ENCODE measurements at regions not wholly inside any gene's neighbourhood (a gene's known extent, or its start where the extent isn't known, plus 50 kb on each side); places are given as distances from the start of the nearest gene placed in this dataset.

- TF ChIP-seq SAP30 (IDR thresholded peaks at IDR 0.05; ENCODE audit: insufficient read depth, insufficient replicate concordance, low read length), result no peak
- no peak for TF ChIP-seq HDAC2 (IDR thresholded peaks at IDR 0.05; ENCODE audit: borderline replicate concordance in 1 of 2, low read depth in 2 of 2, low read length in 2 of 2)
Observed at GRCh38 chr13:105328212-105328611, 1207.2 kb downstream of the EFNB2 start (continued).
